Cortex of kidney (tissue), 1 donor: ENCODE measurements at regions not wholly inside any gene's neighbourhood (a gene's known extent, or its start where the extent isn't known, plus 50 kb on each side); places are given as distances from the start of the nearest gene placed in this dataset.

Experiments
- DNase-seq: peaks from one replicate; lab custom pipeline; 2025; lab: John Stamatoyannopoulos, UW

DNA sequence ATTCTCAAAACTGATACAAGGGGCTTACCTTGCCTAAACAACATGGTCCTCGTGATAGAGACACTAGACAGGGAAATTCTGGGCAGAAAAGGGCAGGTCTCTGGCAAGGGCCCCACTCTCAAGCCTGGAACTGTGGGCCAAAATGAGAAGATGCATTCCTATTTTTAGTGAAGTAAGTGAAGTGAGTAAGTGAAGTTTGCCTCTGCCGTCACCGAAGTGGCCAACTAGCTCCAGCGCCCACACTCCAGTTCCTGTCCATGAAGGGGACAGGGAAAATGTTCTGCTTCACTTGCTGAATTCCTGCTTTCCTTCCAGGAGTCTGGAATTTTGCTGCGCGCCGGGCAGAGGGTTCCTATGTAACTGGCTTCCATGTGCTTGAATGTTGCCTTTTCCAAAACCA lies 1035.6 kb upstream of the TMEM132C start:
- no peak for DNase-seq

DNA sequence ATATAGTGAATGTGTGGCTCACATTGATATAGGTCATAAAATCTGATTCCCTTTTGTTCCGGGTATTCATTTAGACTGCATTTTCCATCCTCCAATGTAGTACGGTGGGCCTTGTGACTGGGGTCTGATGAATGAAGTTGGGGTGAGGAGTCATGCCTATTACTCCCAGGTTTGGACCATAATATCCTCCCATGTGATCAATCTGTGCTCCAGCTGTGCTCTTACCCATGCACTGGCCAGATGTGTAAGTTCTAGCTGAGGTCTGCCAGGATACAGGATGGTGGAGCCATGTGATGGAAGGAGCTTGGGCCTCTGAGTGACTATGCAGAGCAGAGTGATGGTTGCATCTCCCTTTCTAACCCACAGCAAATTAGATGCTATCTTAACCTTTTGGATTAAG lies 1034.0 kb upstream of the TMEM132C start:
- DNase-seq: no peak

DNA sequence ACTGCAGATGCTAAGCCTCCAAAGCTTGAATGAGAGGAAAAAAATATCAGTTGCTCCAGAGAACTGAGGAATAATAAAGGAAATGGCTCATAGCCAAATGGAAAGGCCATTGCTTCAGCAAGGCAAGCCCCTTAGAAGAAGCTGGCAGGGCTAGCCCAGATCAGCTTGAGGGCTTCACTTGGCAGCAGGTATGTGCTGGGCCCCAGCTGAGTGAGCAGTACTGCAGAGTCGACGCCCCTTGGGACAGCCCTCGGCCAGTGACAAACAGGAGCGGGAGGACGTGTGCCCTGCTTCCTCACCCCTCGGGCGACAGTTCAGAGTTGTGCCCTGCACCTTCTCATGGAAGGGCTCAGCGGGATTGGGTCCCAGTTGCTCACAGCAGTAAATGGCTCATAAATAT lies 1031.2 kb upstream of the TMEM132C start:
- DNase-seq: no peak

DNA sequence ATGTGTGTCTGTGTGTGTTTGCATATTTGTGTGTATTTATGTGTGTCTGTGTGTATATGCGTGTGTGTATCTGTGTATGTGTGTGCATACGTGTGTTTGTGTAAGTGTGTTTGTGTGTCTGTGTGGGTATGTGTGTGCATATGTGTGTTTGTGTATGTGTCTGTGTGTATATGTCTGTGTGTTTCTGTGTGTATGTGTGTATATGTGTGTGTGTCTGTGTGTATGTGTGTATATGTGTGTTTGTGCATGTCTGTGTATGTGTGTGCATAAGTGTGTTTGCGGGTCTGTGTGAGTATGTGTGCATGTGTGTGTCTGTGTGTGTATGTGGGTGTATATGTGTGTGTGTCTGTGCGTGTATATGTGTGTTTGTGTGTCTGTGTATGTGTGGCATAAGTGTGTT lies 1030.5 kb upstream of the TMEM132C start:
- DNase-seq: no peak

DNA sequence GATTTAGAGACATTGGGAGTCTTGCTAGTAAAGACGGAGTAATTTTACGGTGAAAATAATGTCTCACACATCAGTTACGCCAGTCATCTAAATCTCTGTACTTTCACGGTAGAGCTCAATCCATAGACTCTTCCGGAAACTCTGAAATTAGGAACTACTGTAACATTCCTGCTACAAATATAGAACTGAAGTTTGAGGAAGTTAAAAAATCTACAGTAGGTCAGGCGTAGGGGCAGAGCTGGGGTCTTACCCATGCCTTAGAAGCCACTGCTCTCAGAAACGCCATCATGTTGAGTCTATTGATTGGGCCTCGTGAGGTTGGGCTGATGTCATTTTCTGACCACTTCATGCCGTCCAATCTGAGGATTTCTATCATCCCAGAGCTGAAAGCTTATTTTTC lies 1029.8 kb upstream of the TMEM132C start:
- DNase-seq: no peak

DNA sequence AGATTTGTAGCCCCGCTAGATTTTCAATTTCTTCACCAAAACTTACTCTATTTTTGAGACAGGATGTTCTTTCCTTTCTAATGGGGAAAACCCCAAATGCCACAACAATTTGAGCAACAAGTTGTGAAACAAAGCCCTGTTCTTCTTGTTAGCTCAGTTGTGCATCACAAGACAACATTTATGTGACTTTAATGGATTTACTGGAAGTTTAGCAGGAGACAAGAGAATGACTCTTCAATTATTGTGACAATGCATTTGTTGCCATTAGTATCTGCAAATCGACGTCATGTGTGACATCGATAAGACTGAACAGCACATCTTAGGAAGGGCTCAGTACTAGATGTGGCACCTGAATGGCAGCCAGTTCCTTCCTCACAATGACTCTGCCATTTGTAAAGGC lies 1028.9 kb upstream of the TMEM132C start:
- no peak for DNase-seq

DNA sequence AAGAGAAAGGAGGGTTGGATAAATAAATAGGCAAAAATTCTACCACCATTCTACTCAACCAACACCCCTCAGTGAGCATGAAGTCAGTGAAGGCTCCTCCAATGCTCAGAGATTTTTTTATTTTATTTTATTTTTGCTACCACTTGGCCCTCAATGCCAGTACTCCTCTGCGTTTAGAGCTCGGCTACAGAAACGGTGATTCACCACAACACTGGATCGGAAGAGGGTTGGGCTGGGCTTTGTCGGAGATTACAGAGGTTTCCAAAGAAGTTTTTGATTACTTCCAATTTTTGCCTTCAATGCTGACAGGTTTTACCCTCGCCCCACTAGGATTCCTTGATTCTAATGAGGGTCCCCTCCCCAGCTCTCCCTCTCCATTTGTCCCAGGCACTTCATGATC lies 1027.2 kb upstream of the TMEM132C start:
- no peak for DNase-seq

DNA sequence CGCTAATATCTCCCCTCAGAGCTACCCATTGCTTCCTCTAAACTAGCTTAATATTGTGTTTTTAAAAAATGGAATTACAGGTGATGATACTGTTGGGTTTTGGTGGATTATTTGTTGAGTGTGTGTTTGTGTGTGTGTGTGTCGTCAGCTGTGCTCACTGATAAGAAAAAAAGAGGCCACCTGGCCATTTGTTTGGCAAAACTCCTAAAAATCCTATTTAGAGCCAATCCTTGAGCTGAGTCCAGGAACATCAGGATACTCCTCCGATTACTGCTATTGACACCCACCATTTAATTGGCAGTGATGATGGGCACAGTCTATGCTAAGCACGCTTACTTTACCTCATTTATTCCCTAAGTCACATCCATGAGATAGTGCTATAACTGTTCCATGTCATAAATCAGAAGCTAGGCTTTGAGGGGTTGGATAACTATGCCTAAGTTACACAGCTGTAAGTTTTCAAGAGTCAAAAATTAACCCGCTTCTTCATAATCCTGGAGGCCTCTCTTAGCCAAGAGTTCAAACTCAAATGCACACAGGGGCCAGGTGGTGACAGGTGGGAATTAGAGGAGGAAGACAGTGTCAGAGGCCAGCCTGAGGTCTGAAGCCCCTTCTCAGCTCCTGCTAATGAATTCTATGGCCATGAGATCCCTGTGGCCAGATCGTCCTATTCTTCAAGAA lies 1026.6 kb upstream of the TMEM132C start:
- DNase-seq: no peak

DNA sequence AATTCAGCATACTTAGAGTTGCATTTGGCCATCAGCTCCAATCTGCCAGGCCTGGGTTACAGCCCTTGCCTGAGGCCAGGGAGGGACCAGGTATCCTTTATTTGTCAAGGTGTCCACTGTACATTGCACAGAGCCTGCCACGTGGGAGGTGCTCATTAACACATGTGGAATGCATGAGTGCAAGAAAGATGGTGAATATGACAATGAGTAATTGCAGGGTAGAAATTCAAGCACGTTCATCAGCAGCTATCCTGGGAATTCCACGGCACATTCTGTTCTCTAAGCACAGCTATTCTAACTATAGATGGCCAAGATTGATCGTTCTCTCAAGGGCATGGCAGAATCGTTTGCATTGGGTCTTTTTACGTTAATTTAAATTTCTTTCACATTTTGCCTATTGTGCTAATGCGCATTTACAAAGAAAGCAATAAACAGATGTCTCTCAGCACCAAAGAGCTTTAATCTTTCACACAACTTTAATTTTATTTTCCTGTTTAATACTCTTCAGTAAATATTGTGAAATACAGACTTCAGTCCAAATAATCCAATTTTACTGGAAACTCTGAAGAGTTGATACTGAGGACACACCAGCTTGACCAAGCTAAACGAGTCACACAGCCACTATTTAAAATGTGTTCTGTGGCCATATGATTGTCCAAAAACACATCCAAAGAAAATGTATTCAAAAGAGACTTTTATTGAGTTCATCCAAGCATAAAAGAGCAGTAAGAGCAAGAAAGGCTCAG lies 1025.7 kb upstream of the TMEM132C start:
- DNase-seq: no peak

DNA sequence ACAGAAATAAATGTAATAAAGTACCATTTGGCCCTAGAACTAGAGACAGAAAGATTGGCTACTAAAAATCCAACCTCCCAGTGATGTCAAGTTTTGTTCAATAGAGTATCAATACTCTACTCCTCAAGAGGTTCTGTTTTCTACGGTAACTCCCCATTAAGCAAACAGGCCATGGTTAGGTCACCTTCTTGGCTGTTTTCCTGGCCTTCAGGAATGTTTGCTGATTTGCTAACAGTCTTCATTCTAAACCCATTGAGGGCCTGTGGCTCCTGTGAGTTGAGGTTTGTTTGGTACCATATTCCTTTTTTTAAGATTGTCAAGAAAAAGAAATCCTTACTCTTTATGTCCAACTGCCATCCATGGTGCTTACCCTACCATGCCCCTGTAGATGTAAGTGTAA lies 1022.0 kb upstream of the TMEM132C start:
- DNase-seq: no peak

DNA sequence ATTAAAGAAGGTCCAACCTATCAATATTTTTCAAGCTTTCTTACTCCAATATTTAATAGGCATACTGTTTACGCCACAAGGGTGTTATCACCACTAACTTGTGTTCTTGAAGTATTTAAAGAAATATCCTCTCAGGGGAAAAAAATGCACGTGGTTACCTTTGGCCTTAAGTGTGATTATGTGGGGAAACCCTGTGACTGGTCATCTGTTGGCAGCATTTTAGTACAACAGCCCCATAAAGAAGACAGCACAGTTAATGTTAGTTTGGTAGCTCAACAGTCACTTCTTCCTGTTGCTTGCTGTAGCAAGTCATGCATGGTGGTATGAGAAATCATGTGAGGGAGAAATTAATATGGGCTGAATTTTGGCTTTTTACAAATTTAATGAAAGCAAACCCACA lies 1021.5 kb upstream of the TMEM132C start:
- no peak for DNase-seq

DNA sequence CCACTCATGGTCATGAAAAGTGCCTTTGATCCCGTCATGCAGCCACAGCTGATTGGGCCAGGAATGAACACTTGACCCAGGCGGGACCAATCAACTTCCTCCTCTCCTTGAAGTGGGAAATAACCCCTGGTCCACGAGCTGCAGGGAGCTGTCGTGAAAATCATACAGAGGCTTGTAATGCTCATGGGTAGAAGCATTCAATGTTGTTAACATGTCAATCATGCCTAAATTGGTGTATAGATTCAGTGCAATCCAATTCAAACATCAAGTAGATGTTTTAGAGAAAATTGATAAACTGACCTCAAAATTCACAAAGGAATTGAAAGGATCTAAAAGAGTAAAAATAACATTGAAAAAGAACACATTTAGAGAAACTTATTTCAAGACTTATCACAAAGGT lies 1019.0 kb upstream of the TMEM132C start:
- DNase-seq: no peak

DNA sequence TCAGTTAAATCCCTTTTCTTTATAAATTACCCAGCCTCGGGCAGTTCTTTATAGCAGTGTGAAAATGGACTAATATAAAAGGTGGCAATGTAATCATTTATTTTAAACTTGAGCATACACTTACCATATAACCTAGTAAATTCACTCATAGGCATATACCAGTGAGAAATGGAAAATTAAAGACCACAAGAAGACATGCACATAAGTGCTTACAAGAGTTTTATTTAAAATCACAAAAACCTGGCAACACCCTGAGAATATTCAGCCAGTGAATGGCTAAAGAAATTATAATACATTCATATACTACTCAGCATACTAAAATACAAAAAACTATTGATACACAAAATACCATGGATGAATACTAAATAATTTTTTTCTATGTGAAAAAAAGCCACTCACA lies 1017.5 kb upstream of the TMEM132C start:
- DNase-seq: no peak

DNA sequence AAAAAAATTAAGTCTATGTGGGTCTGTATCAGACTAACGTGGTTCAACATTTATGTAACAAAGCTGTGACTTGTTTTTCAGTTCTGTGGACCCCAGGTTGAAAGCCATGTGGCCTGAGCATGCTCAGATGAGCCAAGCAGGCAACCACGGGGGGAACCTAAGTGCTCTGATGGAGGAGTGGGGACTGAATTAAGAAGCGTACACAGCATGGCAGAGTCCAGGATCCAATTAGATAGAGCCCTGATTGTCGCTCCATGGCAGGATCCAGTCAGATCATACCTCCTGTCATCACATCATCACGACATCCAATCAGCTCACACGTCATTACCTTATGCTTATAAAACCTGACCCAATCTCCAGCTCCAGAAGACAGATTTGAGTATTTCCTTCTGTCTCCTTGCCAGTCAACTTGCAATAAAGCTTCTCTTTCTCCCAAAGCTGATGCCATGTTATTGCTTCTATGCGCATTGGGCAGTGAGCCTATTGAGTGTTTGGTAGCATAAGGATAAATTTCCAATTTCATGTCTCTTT lies 1013.1 kb upstream of the TMEM132C start:
- DNase-seq: no peak

DNA sequence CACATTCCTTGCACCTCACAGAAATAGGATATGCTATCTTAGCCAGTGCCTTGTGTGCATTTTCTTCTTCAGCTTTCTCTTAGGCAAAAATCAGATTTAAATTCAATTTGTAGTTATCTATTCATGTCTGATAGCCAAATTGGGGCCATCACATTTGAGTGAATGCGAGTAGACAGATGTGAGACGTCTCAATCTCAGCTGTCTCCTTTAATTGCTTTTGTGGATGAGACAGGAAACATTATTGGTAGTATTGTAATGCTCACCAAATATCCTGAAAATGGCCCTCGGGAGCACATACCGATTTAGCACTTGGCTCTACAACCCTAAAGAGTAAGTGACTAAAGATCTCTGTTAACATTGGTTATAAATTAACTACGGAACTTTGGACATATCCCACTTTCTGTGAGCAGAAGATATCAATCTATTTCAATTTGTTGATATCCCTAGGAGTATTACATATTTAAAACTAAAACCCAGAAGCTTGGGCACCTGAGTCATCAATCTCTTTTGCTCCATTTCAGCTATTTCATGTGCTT lies 1012.5 kb upstream of the TMEM132C start:
- no peak for DNase-seq

DNA sequence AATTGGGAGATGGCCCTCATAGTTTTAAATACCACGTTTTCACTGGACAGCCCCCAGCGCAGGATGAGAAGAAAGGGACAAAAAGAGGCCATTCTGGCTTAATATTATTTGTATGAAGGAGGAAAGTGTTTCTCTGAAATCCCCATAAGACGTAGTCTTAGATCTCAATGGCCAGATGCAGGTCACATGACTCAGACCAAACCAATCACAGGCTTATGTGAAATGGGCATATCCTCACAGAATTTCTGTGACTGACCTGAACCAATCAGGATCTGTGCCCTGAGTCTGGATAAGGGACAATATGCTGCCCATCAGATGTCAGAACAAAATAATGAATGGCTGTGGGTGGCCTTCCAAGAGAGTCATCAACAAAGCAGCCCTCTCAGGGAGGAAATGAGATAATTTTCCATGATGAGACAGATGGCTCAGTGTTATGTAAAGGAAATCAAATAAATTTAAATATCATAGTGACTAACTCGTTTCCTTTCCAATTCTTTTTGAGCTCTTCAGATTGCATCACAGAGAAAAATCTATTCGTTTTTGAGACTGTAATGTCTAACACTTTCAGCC lies 1009.5 kb upstream of the TMEM132C start:
- DNase-seq: no peak

DNA sequence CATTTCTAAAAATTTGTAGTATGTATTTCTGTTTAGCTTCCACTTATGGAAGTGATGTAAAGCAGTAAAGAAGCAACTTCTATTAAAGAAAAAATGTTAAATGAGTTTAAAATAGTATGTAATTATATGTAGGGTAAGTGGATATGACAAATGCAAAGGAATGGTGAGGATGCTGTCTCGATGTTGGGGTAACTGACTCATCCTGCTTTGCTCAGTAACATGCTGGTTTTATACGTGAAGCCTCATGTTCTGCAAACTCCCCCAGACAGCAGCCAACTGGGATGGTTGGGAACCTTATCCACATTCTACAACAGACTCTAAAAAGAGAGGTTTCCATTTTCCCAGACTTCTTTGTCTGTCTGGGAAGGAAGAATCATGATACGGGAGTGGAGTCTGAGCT lies 1006.4 kb upstream of the TMEM132C start:
- DNase-seq: no peak

DNA sequence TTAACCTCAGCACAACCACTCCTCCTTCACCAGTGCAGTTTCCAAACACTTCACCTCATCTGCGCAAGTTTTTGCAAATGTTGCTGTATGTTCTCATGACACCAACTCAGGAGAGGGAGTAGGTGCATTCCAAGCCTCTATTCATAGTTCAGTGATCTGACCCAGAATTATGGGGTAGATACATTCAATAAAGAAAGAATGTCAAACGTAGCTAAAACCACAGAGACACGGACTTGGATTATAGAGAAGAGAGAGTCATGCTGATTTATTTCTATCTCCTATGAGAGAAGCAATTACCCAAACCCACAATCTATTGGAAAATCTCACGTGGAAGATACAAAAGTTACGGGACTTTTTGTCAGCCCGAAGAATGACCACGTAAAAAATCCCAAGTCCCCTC lies 1006.0 kb upstream of the TMEM132C start:
- no peak for DNase-seq

DNA sequence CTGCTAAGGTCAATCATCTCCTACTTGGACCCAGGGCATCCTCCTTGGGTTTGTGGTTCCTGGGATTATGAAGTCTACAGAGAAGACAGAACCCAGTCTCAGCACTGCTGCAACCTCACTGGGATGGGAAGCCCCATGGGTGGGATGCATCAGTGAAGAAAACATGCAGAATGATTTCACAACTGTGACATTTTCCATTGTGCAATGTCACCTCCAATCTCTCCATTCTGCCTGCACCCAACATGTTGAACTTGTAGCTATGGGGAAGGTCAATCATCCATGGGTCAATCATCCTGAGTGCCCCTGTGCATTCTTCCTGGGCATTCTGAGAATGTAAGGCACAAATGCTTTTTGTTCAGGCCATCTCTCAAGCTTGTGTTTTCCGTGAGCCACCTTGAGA lies 1004.4 kb upstream of the TMEM132C start:
- DNase-seq: no peak

DNA sequence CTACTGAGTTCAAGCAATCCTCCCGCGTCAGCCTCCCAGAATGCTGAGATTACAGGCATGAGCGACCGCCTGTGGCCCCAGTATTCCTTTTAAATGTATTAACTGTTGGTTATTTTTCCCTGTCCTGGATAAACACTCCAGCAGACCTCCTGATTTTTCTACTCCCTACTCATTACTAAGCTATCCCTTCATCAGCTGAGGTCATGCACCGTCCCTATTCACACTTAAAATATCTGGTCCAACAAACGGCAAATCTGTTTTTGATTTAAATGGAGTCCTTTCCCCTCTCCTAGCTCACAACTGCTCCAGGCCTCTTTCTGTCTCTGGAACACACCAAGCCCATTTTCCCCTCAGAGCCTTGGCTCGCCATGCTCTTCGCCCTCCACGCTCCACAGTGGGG lies 1003.3 kb upstream of the TMEM132C start:
- no peak for DNase-seq

DNA sequence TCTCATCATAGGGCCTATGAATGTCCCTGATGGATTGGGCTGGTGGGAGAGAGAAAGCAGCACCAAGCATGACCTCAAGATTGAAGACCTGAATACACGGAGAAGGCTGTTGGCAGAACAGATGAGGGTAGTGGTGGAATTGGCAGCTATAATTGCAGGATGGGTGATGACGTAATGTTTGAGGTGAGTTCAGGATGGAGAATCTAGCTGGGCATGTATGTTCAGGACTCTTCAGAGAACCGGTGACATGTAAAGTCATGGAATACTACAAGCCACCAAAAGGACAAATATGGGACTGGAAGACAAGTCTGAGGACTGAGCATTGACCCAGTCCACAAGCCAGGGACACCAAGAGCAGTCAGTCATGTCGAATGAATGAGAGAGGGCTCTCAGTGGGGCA lies 999.8 kb upstream of the TMEM132C start:
- DNase-seq: no peak

DNA sequence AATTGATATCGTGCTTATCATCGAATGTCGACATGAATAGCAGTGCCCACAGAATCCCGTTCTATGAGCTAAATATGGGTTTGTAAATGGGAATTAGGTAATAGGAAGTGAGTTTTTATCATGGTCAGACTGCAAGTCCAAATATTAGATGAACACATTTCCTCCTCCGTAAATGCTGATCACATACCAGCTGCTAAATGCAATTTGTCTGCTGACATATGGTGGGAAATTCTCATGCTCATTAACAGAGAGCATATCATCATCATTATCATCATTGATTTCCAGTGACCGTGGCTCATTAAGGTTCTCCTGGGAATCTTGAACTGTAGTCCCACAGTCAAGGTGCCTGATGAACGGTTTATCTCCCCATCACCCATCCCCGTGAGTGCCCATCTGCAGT lies 998.8 kb upstream of the TMEM132C start:
- DNase-seq: no peak
